HCT116 (cell line): ENCODE measurements at regions not wholly inside any gene's neighbourhood (a gene's known extent, or its start where the extent isn't known, plus 50 kb on each side); places are given as distances from the start of the nearest gene placed in this dataset.

Source experiments
- ATAC-seq: fragments of 200-7000 bp; cut with Tn5 transposase; 2 replicates; pipeline ENCODE4 v1.9.1; 2020; ENCODE audit warnings: mild to moderate bottlenecking, moderate library complexity
- BruUV-seq: library from RNA; stranded (reverse); fragments of 400-500 nt; replicated peaks from 2 replicates; lab custom pipeline; 2021; lab: Mats Ljungman, UMichigan
- CTCF ChIA-PET: fragments of 300-600 bp; sonication (Branson Sonifier 250); formaldehyde crosslinking; loops from one replicate; lab custom pipeline; 2021; ENCODE audit warnings: antibody characterized with exemption; lab: Charles Lee
- POLR2A ChIA-PET: fragments of 300-600, 350-600 bp; sonication (Branson Sonifier 250); formaldehyde crosslinking; loops from one replicate; lab custom pipeline; 2021; ENCODE audit warnings: antibody characterized with exemption; lab: Charles Lee
- RAD21 ChIA-PET, 2 experiments: fragments of 300-600 bp; sonication (Branson Sonifier 250); formaldehyde crosslinking; loops; one replicate each; lab custom pipeline; 2023; ENCODE audit warnings: low total read pairs in 2 of 2; ENCODE audit not compliant: uncharacterized antibody in 2 of 2, unreplicated experiment in 2 of 2, low non-redundant PET in 1 of 2; lab: Charles Lee
- DNase-seq: peaks from one replicate; pipeline ENCODE4 v3.0.0-alpha.2; 2010; ENCODE audit warnings: low read depth, low spot score
- H2AFZ ChIP-seq: fragments of 200-600 bp; shearing (Covaris generic), sonication (generic); 2 replicates; pipeline ENCODE4 v1.6.1; 2017; ENCODE audit warnings: low read depth, mixed run types, mixed read lengths, antibody characterized with exemption, low read length; ENCODE audit not compliant: poor library complexity, severe bottlenecking
- H3K27ac ChIP-seq: 2 replicates; pipeline ENCODE4 v1.5.1; 2012; ENCODE audit warnings: low read depth, low read length
- H3K27me3 ChIP-seq: fragments of 200-600 bp; sonication (generic); 2 replicates; pipeline ENCODE4 v1.6.1; 2016; ENCODE audit warnings: mixed run types, low read length, mixed read lengths; ENCODE audit not compliant: insufficient read depth
- H3K36me3 ChIP-seq, 2 experiments: fragments of 200-500 bp in 1 of 2; fragments of 200-600 bp in 1 of 2; sonication (Bioruptor generic) in 1 of 2; sonication (generic) in 1 of 2; 2 replicates each; pipeline versions ENCODE4 v1.5.1 to v1.6.1; 2014 to 2016; ENCODE audit warnings: low read length in 2 of 2, inconsistent platforms in 1 of 2, mixed read lengths in 1 of 2, mixed run types in 1 of 2; ENCODE audit not compliant: insufficient read depth in 2 of 2, control insufficient read depth in 1 of 2
- H3K4me1 ChIP-seq, 2 experiments: fragments of 200-600 bp in 1 of 2; sonication (generic) in 1 of 2; 2 replicates each; pipeline versions ENCODE4 v1.5.1 to v1.6.1; 2012 to 2017; ENCODE audit warnings: low read length in 2 of 2, inconsistent platforms in 1 of 2, mild to moderate bottlenecking in 1 of 2, mixed read lengths in 1 of 2, mixed run types in 1 of 2, moderate library complexity in 1 of 2; ENCODE audit not compliant: insufficient read depth in 2 of 2, control insufficient read depth in 1 of 2
- H3K4me2 ChIP-seq: fragments of 200-600 bp; sonication (generic); 2 replicates; pipeline ENCODE4 v1.6.1; 2017; ENCODE audit warnings: mixed run types, low read length, mixed read lengths
- H3K4me3 ChIP-seq, 2 experiments: fragments of 200-600 bp in 1 of 2; sonication (generic) in 1 of 2; replicated peaks in 1 of 2; 2 replicates each; pipeline ENCODE4 v1.5.1; 2011 to 2016; ENCODE audit warnings: low read length in 2 of 2, control low read depth in 1 of 2, low read depth in 1 of 2, mild to moderate bottlenecking in 1 of 2, mixed read lengths in 1 of 2, mixed run types in 1 of 2
- H3K79me2 ChIP-seq: fragments of 200-600 bp; sonication (generic); 2 replicates; pipeline ENCODE4 v1.6.1; 2017; ENCODE audit warnings: mild to moderate bottlenecking, mixed run types, low read length, moderate library complexity, mixed read lengths; ENCODE audit not compliant: insufficient read depth
- H3K9ac ChIP-seq: fragments of 200-600 bp; sonication (generic); 2 replicates; pipeline ENCODE4 v1.6.1; 2016; ENCODE audit warnings: low read length, mixed read lengths
- H3K9me2 ChIP-seq: fragments of 200-600 bp; sonication (generic), shearing (Covaris generic); 2 replicates; pipeline ENCODE4 v1.6.1; 2017; ENCODE audit warnings: mixed run types, mild to moderate bottlenecking, moderate library complexity; ENCODE audit not compliant: insufficient read depth
- H3K9me3 ChIP-seq, 2 experiments: fragments of 200-500 bp in 1 of 2; fragments of 200-600 bp in 1 of 2; sonication (Bioruptor generic) in 1 of 2; sonication (generic) in 1 of 2; 2 replicates each; pipeline ENCODE4 v1.6.1; 2014 to 2017; ENCODE audit warnings: low read length in 2 of 2, mixed read lengths in 2 of 2, inconsistent platforms in 1 of 2, low read depth in 1 of 2, mild to moderate bottlenecking in 1 of 2, mixed run types in 1 of 2, moderate library complexity in 1 of 2; ENCODE audit not compliant: control insufficient read depth in 1 of 2, insufficient read depth in 1 of 2
- H4K20me1 ChIP-seq: fragments of 200-600 bp; sonication (generic), shearing (Covaris generic); 2 replicates; pipeline ENCODE4 v1.6.1; 2017; ENCODE audit warnings: mixed run types, mild to moderate bottlenecking, moderate library complexity; ENCODE audit not compliant: insufficient read depth
- CTCF ChIP-seq, 3 experiments: fragments of 200-600 bp in 1 of 3; sonication (generic) in 1 of 3; IDR thresholded peaks in 2 of 3; conservative IDR thresholded peaks in 1 of 3; 2 replicates each; pipeline ENCODE4 v1.5.1; 2012 to 2017; ENCODE audit warnings: low read depth in 2 of 3, low read length in 2 of 3, antibody characterized with exemption in 1 of 3, borderline replicate concordance in 1 of 3, control low read depth in 1 of 3, mild to moderate bottlenecking in 1 of 3, mixed read lengths in 1 of 3, mixed run types in 1 of 3, moderate library complexity in 1 of 3; ENCODE audit not compliant: insufficient read depth in 1 of 3
- ELF1 ChIP-seq: IDR thresholded peaks from 2 replicates; pipeline ENCODE4 v1.6.1; 2012; ENCODE audit warnings: low read depth, borderline replicate concordance
- EZH2 ChIP-seq: fragments of 200-600 bp; sonication (generic); IDR thresholded peaks from 2 replicates; pipeline ENCODE4 v1.6.1; 2017; ENCODE audit warnings: antibody characterized with exemption, mixed run types
- FOSL1 ChIP-seq: IDR thresholded peaks from 2 replicates; pipeline ENCODE4 v1.6.1; 2012; ENCODE audit warnings: low read depth
- JUND ChIP-seq: IDR thresholded peaks from 2 replicates; pipeline ENCODE4 v1.6.1; 2012
- POLR2A ChIP-seq: IDR thresholded peaks from 2 replicates; pipeline ENCODE4 v1.7.0; 2011; ENCODE audit warnings: borderline replicate concordance; ENCODE audit not compliant: insufficient read depth, insufficient read length; ENCODE audit errors: extremely low read depth
- POLR2AphosphoS5 ChIP-seq: IDR thresholded peaks from 2 replicates; pipeline ENCODE4 v1.6.1; 2011; ENCODE audit warnings: mild to moderate bottlenecking, low read depth, low read length, moderate library complexity
- RAD21 ChIP-seq: IDR thresholded peaks from 2 replicates; pipeline ENCODE4 v1.6.1; 2012; ENCODE audit warnings: low read depth, mild to moderate bottlenecking
- SIN3A ChIP-seq: IDR thresholded peaks from 2 replicates; pipeline ENCODE4 v1.6.1; 2012; ENCODE audit warnings: low read depth
- SRF ChIP-seq: IDR thresholded peaks from 2 replicates; pipeline ENCODE4 v1.6.1; 2012; ENCODE audit warnings: low read depth
- TCF7L2 ChIP-seq: IDR thresholded peaks from 2 replicates; pipeline ENCODE4 v1.7.0; 2011; ENCODE audit warnings: borderline replicate concordance, inconsistent platforms; ENCODE audit not compliant: insufficient read depth, insufficient read length; ENCODE audit errors: extremely low read depth
- YY1 ChIP-seq: IDR thresholded peaks from 2 replicates; pipeline ENCODE4 v1.6.1; 2011; ENCODE audit warnings: low read length, low read depth, moderate library complexity, mild to moderate bottlenecking; ENCODE audit not compliant: insufficient replicate concordance; ENCODE audit errors: extremely low read depth
- ZBTB33 ChIP-seq: IDR thresholded peaks from 2 replicates; pipeline ENCODE4 v1.6.1; 2011; ENCODE audit warnings: mild to moderate bottlenecking, low read length, moderate library complexity; ENCODE audit not compliant: insufficient replicate concordance; ENCODE audit errors: extremely low read depth
- ZFX ChIP-seq: fragments of 450-650 bp; IDR thresholded peaks from 2 replicates; pipeline ENCODE4 v1.6.1; 2017
- intact Hi-C: fragments of 100-400 bp; cut with micrococcal nuclease; formaldehyde crosslinking; loops from 2 replicates; pipeline ENCODE4 v1.10.0; 2022
- TF ChIP-seq, protein P1 (sequence below): IDR thresholded peaks from 2 replicates; pipeline ENCODE4 v1.6.1; 2012
- TF ChIP-seq, protein P2 (sequence below): IDR thresholded peaks from 2 replicates; pipeline ENCODE4 v1.6.1; 2012; ENCODE audit warnings: low read depth

GRCh38 chr4:144906181-144906925 lies 191.6 kb downstream of the ANAPC10 start (continued):
- no peak for TF ChIP-seq ZBTB33
- no peak for TF ChIP-seq SIN3A
- no peak for TF ChIP-seq ZFX
- no peak for TF ChIP-seq FOSL1
- no peak for TF ChIP-seq EZH2
- no peak for TF ChIP-seq YY1
- no peak for TF ChIP-seq POLR2A
- TF ChIP-seq, protein P1, sequence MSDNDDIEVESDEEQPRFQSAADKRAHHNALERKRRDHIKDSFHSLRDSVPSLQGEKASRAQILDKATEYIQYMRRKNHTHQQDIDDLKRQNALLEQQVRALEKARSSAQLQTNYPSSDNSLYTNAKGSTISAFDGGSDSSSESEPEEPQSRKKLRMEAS = no peak
- TF ChIP-seq, all 23 proteins: peak for 0

- CTCF ChIA-PET = no interaction called here
- TF ChIP-seq, protein P2, sequence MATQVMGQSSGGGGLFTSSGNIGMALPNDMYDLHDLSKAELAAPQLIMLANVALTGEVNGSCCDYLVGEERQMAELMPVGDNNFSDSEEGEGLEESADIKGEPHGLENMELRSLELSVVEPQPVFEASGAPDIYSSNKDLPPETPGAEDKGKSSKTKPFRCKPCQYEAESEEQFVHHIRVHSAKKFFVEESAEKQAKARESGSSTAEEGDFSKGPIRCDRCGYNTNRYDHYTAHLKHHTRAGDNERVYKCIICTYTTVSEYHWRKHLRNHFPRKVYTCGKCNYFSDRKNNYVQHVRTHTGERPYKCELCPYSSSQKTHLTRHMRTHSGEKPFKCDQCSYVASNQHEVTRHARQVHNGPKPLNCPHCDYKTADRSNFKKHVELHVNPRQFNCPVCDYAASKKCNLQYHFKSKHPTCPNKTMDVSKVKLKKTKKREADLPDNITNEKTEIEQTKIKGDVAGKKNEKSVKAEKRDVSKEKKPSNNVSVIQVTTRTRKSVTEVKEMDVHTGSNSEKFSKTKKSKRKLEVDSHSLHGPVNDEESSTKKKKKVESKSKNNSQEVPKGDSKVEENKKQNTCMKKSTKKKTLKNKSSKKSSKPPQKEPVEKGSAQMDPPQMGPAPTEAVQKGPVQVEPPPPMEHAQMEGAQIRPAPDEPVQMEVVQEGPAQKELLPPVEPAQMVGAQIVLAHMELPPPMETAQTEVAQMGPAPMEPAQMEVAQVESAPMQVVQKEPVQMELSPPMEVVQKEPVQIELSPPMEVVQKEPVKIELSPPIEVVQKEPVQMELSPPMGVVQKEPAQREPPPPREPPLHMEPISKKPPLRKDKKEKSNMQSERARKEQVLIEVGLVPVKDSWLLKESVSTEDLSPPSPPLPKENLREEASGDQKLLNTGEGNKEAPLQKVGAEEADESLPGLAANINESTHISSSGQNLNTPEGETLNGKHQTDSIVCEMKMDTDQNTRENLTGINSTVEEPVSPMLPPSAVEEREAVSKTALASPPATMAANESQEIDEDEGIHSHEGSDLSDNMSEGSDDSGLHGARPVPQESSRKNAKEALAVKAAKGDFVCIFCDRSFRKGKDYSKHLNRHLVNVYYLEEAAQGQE = no peak
- TF ChIP-seq YY1 = no peak
- TF ChIP-seq TCF7L2 = no peak
- no peak for TF ChIP-seq JUND
- TF ChIP-seq SIN3A = no peak
- TF ChIP-seq, protein P1 = no peak
- TF ChIP-seq POLR2AphosphoS5 = no peak
- no peak for TF ChIP-seq POLR2A
- TF ChIP-seq SRF = no peak
- no peak for TF ChIP-seq ELF1
- TF ChIP-seq CTCF (IDR thresholded peaks at IDR 0.05 in 2 of 3, conservative IDR thresholded peaks at IDR 0.05 in 1 of 3; ENCODE audit: borderline replicate concordance in 1 of 3, insufficient read depth in 1 of 3, low read depth in 2 of 3, low read length in 2 of 3) = no peak
- TF ChIP-seq RAD21 = no peak
These were observed 187.3 kb downstream of the ANAPC10 start for GRCh38 chr4:144910723-144911122.

More at GRCh38 chr4:144910723-144911122, 187.3 kb downstream of the ANAPC10 start:
- ATAC-seq = no peak
- Histone ChIP-seq H3K27ac (no peak overlapping the region), H3K4me2 (no peak overlapping the region), H3K79me2 (no peaks in the 10 kb centered on the region), H3K4me1 (no peaks in the 10 kb centered on the region), H3K36me3 (no peaks in the 10 kb centered on the region), H3K4me3 (no peak overlapping the region), H3K27me3 (no peaks in the 10 kb centered on the region), H3K9ac (no peak overlapping the region), H4K20me1 (no peaks in the 10 kb centered on the region), H3K9me2 (no peaks in the 10 kb centered on the region), H3K9me3 (no peaks in the 10 kb centered on the region), H2AFZ (no peak overlapping the region)
- intact Hi-C loops = no loop called here
- no peak for DNase-seq
- ChIA-PET RAD21 (no interaction called here), POLR2A (no interaction called here)
- BruUV-seq = no TSS peak
